Calu3 (cell line): ENCODE measurements at regions not wholly inside any gene's neighbourhood (a gene's known extent, or its start where the extent isn't known, plus 50 kb on each side); places are given as distances from the start of the nearest gene placed in this dataset.

Experiments used
- BruUV-seq: library from RNA; stranded (reverse); fragments of 400-500 nt; replicated peaks from 2 replicates; lab custom pipeline; 2021; lab: Mats Ljungman, UMichigan
- CTCF ChIA-PET: fragments of 300-600 bp; sonication (Branson Sonifier 250); formaldehyde crosslinking; loops from one replicate; lab custom pipeline; 2022; ENCODE audit warnings: antibody characterized with exemption; lab: Charles Lee
- DNase-seq: peaks from one replicate; pipeline ENCODE4 v3.0.0; 2022
- H3K27ac Mint-ChIP-seq: one replicate; pipeline ENCODE4 v1.8.0; 2022; ENCODE audit warnings: mixed read lengths; ENCODE audit not compliant: unreplicated experiment
- H3K27me3 Mint-ChIP-seq: one replicate; pipeline ENCODE4 v1.8.0; 2022; ENCODE audit warnings: mixed read lengths; ENCODE audit not compliant: unreplicated experiment
- H3K36me3 Mint-ChIP-seq: one replicate; pipeline ENCODE4 v1.8.0; 2022; ENCODE audit warnings: mild to moderate bottlenecking, moderate library complexity, mixed read lengths; ENCODE audit not compliant: insufficient read depth, unreplicated experiment
- H3K4me1 Mint-ChIP-seq: one replicate; pipeline ENCODE4 v1.8.0; 2022; ENCODE audit warnings: mild to moderate bottlenecking, low read depth, mixed read lengths; ENCODE audit not compliant: unreplicated experiment
- H3K4me3 Mint-ChIP-seq: one replicate; pipeline ENCODE4 v1.8.0; 2022; ENCODE audit warnings: mild to moderate bottlenecking, low read depth, moderate library complexity, mixed read lengths; ENCODE audit not compliant: unreplicated experiment
- H3K9me3 Mint-ChIP-seq: one replicate; pipeline ENCODE4 v1.8.0; 2022; ENCODE audit warnings: low read depth, mixed read lengths; ENCODE audit not compliant: unreplicated experiment
- CTCF ChIP-seq: fragments of 200-600 bp; IDR thresholded peaks from one replicate; pipeline ENCODE4 v1.8.0; 2022; ENCODE audit warnings: antibody characterized with exemption; ENCODE audit not compliant: unreplicated experiment
- intact Hi-C: fragments of 100-400 bp; cut with micrococcal nuclease; formaldehyde crosslinking; loops from one replicate; pipeline ENCODE4 v1.10.0; 2022; ENCODE audit not compliant: unreplicated experiment

GRCh38 chr12:33313476-33313875 lies 126.1 kb downstream of the SYT10 start:
- H3K36me3 Mint-ChIP-seq: no peaks in the 10 kb centered on the region
- CTCF ChIA-PET: no interaction called here
- H3K27me3 Mint-ChIP-seq: no peaks in the 10 kb centered on the region
- peaks cover 29% of the 10 kb centered on the region for H3K4me1 Mint-ChIP-seq
- intact Hi-C loops: no loop called here
- no peak for TF ChIP-seq CTCF
- BruUV-seq: no TSS peak
- H3K27ac Mint-ChIP-seq: peak overlapping the region; percentile 18
- DNase-seq: no peak
- no peak overlapping the region for H3K4me3 Mint-ChIP-seq
- peaks cover 17% of the 10 kb centered on the region for H3K9me3 Mint-ChIP-seq

GRCh38 chr12:33310471-33310870 lies 129.1 kb downstream of the SYT10 start:
- intact Hi-C loops: no loop called here
- peaks cover 22% of the 10 kb centered on the region for H3K4me1 Mint-ChIP-seq
- DNase-seq: no peak
- no peak overlapping the region for H3K27ac Mint-ChIP-seq
- no peak overlapping the region for H3K4me3 Mint-ChIP-seq
- CTCF ChIA-PET: no interaction called here
- BruUV-seq: no TSS peak
- peaks cover 12% of the 10 kb centered on the region for H3K9me3 Mint-ChIP-seq
- no peaks in the 10 kb centered on the region for H3K27me3 Mint-ChIP-seq
- no peaks in the 10 kb centered on the region for H3K36me3 Mint-ChIP-seq
- TF ChIP-seq CTCF: no peak

- Mint-ChIP-seq H3K27me3 (no peaks in the 10 kb centered on the region), H3K36me3 (no peaks in the 10 kb centered on the region), H3K9me3 (peaks cover 7% of the 10 kb centered on the region), H3K27ac (no peak overlapping the region), H3K4me3 (no peak overlapping the region), H3K4me1 (no peaks in the 10 kb centered on the region)
- TF ChIP-seq CTCF: no peak
- no peak for DNase-seq
- CTCF ChIA-PET: interaction anchor here (0.6 kb wide), 1 partner anchor 12 kb away, joined by 3 read pairs; no protein-coding TSS in a partner anchor
- intact Hi-C loops: no loop called here
- no TSS peak for BruUV-seq
These were observed 135.4 kb downstream of the SYT10 start for GRCh38 chr12:33304176-33304575.

- Mint-ChIP-seq H3K36me3 (no peaks in the 10 kb centered on the region), H3K4me1 (peaks cover 16% of the 10 kb centered on the region), H3K27me3 (no peaks in the 10 kb centered on the region), H3K27ac (no peak overlapping the region), H3K4me3 (no peak overlapping the region), H3K9me3 (peaks cover 10% of the 10 kb centered on the region)
- BruUV-seq: no TSS peak
- intact Hi-C loops: loop anchor here (10.0 kb wide), 2 partner anchors 352 to 542 kb away; partner anchors contain the start of gene YARS2
- TF ChIP-seq CTCF: no peak
- CTCF ChIA-PET: interaction anchor here (2.1 kb wide), 1 partner anchor 349 kb away, joined by 10 read pairs; no protein-coding TSS in a partner anchor
- no peak for DNase-seq
These were observed 143.1 kb downstream of the SYT10 start for GRCh38 chr12:33296529-33296928.
